Astrocyte (in vitro differentiated cells and primary cell): ENCODE measurements at regions not wholly inside any gene's neighbourhood (a gene's known extent, or its start where the extent isn't known, plus 50 kb on each side); places are given as distances from the start of the nearest gene placed in this dataset.
"Not testable (repeated sequence)": the region's sequence is repeated elsewhere in the genome, so short reads cannot be mapped to it uniquely, and the experiment has no call there.

Source experiments
- DNase-seq: peaks from one replicate; pipeline ENCODE4 v3.0.0-alpha.2; 2010; ENCODE audit warnings: low read depth
- FAIRE-seq: peaks from 2 replicates; lab custom pipeline; 2011; peaks lifted over from hg19 to GRCh38; lab: Jason Lieb, UNC
- H2AFZ ChIP-seq: 2 replicates; pipeline ENCODE4 v1.6.0; 2012; ENCODE audit warnings: low read depth, low read length, inconsistent platforms
- H3K27ac ChIP-seq: 2 replicates; pipeline ENCODE4 v1.5.1; 2011; ENCODE audit warnings: low read depth, low read length, inconsistent platforms
- H3K27me3 ChIP-seq: 2 replicates; pipeline ENCODE4 v1.6.0; 2011; ENCODE audit warnings: low read length, inconsistent platforms; ENCODE audit not compliant: insufficient read depth
- H3K36me3 ChIP-seq: 2 replicates; pipeline ENCODE4 v1.5.1; 2011; ENCODE audit warnings: low read length, inconsistent platforms; ENCODE audit not compliant: insufficient read depth
- H3K4me1 ChIP-seq: 2 replicates; pipeline ENCODE4 v1.5.1; 2011; ENCODE audit warnings: low read length, inconsistent platforms; ENCODE audit not compliant: insufficient read depth
- H3K4me2 ChIP-seq: 2 replicates; pipeline ENCODE4 v1.6.0; 2012; ENCODE audit warnings: low read length, inconsistent platforms
- H3K4me3 ChIP-seq: 2 replicates; pipeline ENCODE4 v1.5.1; 2011; ENCODE audit warnings: low read depth, mild to moderate bottlenecking, low read length, inconsistent platforms; ENCODE audit not compliant: insufficient read depth
- H3K79me2 ChIP-seq: 2 replicates; pipeline ENCODE4 v1.6.0; 2012; ENCODE audit warnings: mild to moderate bottlenecking, low read length, inconsistent platforms; ENCODE audit not compliant: insufficient read depth
- H3K9ac ChIP-seq: 2 replicates; pipeline ENCODE4 v1.6.0; 2012; ENCODE audit warnings: mild to moderate bottlenecking, low read length, inconsistent platforms
- H3K9me3 ChIP-seq: 2 replicates; pipeline ENCODE4 v1.5.1; 2012; ENCODE audit warnings: low read depth, mild to moderate bottlenecking, low read length, inconsistent platforms; ENCODE audit not compliant: insufficient read depth
- H4K20me1 ChIP-seq: 2 replicates; pipeline ENCODE4 v1.6.0; 2012; ENCODE audit warnings: low read length, inconsistent platforms; ENCODE audit not compliant: insufficient read depth
- H3K27ac Mint-ChIP-seq: one replicate; pipeline ENCODE4 v1.8.0; 2021; ENCODE audit warnings: mild to moderate bottlenecking, mixed read lengths; ENCODE audit not compliant: unreplicated experiment
- H3K27me3 Mint-ChIP-seq: one replicate; pipeline ENCODE4 v1.8.0; 2021; ENCODE audit warnings: low read depth, mixed read lengths; ENCODE audit not compliant: unreplicated experiment
- H3K36me3 Mint-ChIP-seq: one replicate; pipeline ENCODE4 v1.8.0; 2021; ENCODE audit warnings: low read depth, mixed read lengths; ENCODE audit not compliant: unreplicated experiment
- H3K4me1 Mint-ChIP-seq: one replicate; pipeline ENCODE4 v1.8.0; 2021; ENCODE audit warnings: low read depth, mixed read lengths; ENCODE audit not compliant: unreplicated experiment
- H3K4me3 Mint-ChIP-seq: one replicate; pipeline ENCODE4 v1.8.0; 2021; ENCODE audit warnings: mild to moderate bottlenecking, moderate library complexity, mixed read lengths; ENCODE audit not compliant: unreplicated experiment
- H3K9me3 Mint-ChIP-seq: one replicate; pipeline ENCODE4 v1.8.0; 2021; ENCODE audit warnings: mild to moderate bottlenecking, mixed read lengths; ENCODE audit not compliant: unreplicated experiment

DNA sequence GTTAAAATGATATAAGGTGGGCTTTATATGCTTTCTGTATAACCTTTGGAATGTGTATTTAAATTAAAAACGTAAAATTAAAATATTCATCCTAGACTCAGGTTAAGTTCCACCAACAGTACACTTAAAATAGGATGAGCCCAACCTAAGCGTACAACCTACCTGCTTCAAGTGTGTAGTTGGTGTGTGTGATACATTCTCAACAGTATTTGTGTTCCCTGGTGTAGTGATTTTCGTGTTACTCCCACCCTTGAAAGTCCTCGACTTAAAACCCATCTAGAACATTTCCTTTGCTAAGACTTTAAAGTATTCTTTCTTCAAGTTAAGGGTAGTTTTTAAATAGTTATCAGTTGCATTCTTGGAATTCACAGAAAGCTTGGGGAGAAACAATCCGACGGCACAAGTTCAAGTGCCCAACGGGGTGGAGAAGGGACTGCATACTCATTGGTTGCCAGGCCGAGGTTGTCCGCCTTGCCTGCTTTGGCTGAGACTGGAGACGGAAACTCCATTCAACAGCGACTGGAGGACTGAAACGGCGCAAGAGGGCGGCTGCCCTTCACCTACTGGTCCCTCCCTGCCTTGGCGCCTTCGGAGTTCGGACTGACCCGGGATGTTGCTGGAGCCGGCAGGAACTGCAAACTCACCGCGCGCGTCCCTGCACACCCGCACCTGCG, 133.7 kb downstream of the FAM72C start:
- not testable (repeated sequence) for H2AFZ ChIP-seq, H3K9ac ChIP-seq, H3K36me3 Mint-ChIP-seq, DNase-seq, FAIRE-seq, H3K36me3 ChIP-seq, H3K4me1 Mint-ChIP-seq, H3K9me3 Mint-ChIP-seq, H3K4me3 Mint-ChIP-seq, H3K79me2 ChIP-seq, H3K4me1 ChIP-seq, H3K27me3 ChIP-seq, H3K4me3 ChIP-seq, H3K27ac Mint-ChIP-seq, H3K27ac ChIP-seq, H3K9me3 ChIP-seq, H3K4me2 ChIP-seq, H4K20me1 ChIP-seq
- H3K27me3 Mint-ChIP-seq, result peaks cover 10% of the 10 kb centered on the region

DNA sequence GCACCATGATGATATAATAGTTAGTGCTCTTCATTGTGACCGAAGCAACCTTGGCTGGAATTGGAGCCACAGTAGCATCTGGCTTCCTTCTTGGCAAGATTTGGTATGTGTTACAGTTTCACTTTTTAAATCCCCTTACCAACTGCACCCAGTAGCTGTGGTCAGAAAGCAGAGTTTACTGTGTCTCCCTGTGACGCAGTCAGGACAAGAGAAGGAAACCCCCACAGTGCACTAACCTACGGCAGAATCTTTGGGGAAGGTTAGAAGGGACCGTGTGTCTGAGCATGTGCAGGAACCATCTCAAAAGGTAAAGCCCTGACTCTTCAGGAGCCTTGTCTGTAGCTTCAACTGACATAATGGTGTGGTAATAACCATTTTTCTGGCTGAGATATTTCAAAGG, 138.4 kb downstream of the FAM72C start:
- H3K4me3 ChIP-seq, H3K9me3 Mint-ChIP-seq, H4K20me1 ChIP-seq, H3K9me3 ChIP-seq, H3K27ac Mint-ChIP-seq, H3K36me3 Mint-ChIP-seq, H3K36me3 ChIP-seq, H3K4me3 Mint-ChIP-seq, H3K27me3 ChIP-seq, H3K27me3 Mint-ChIP-seq, H2AFZ ChIP-seq, H3K4me1 ChIP-seq, H3K9ac ChIP-seq, H3K4me1 Mint-ChIP-seq, FAIRE-seq, H3K4me2 ChIP-seq, DNase-seq, H3K79me2 ChIP-seq, H3K27ac ChIP-seq: not testable (repeated sequence)

- H3K27ac ChIP-seq, H3K4me1 ChIP-seq, H3K4me2 ChIP-seq, H3K79me2 ChIP-seq, H3K36me3 ChIP-seq, H3K9ac ChIP-seq, DNase-seq, H3K27me3 ChIP-seq, H3K27me3 Mint-ChIP-seq, H3K4me3 Mint-ChIP-seq, H2AFZ ChIP-seq, H3K9me3 Mint-ChIP-seq, FAIRE-seq, H3K9me3 ChIP-seq, H4K20me1 ChIP-seq, H3K27ac Mint-ChIP-seq, H3K4me1 Mint-ChIP-seq, H3K4me3 ChIP-seq, H3K36me3 Mint-ChIP-seq: not testable (repeated sequence)
These were observed 139.4 kb downstream of the FAM72C start for GRCh38 chr1:143832379-143832716.

GRCh38 chr1:143831479-143832378, 140.1 kb downstream of the FAM72C start:
- not testable (repeated sequence) for H3K79me2 ChIP-seq, H3K27ac Mint-ChIP-seq, H3K9me3 ChIP-seq, H2AFZ ChIP-seq, FAIRE-seq, H3K4me3 Mint-ChIP-seq, DNase-seq, H3K4me3 ChIP-seq, H3K4me1 Mint-ChIP-seq, H3K4me1 ChIP-seq, H3K36me3 Mint-ChIP-seq, H3K36me3 ChIP-seq, H3K9ac ChIP-seq, H3K27ac ChIP-seq, H4K20me1 ChIP-seq, H3K4me2 ChIP-seq, H3K27me3 Mint-ChIP-seq, H3K27me3 ChIP-seq, H3K9me3 Mint-ChIP-seq

DNA sequence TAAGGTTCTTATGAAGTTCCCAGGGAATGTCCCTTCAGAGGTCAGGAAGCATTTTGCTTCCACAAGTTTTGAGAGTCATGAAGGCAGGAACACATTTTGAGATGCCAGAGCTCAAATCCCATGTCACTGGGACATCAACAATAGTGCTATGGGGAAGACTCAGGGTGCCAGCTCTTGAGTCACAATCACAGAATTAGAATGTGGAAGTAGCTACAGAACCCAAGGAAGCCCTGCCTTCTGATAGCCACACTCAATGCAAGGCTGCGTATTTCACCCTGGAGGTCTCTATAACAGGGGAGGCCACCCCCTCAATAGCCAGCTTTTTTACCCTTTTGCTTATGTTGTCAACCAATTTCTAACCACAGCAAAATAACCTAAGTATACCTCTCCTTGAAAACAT, 145.6 kb downstream of the FAM72C start:
- H3K27ac ChIP-seq, H3K4me2 ChIP-seq, H3K36me3 ChIP-seq, H3K36me3 Mint-ChIP-seq, DNase-seq, H3K27ac Mint-ChIP-seq, H3K4me1 ChIP-seq, H4K20me1 ChIP-seq, H3K9ac ChIP-seq, H3K4me3 Mint-ChIP-seq, H2AFZ ChIP-seq, FAIRE-seq, H3K4me3 ChIP-seq, H3K27me3 Mint-ChIP-seq, H3K27me3 ChIP-seq, H3K9me3 ChIP-seq, H3K4me1 Mint-ChIP-seq, H3K79me2 ChIP-seq, H3K9me3 Mint-ChIP-seq: not testable (repeated sequence)

- not testable (repeated sequence) for H3K27me3 Mint-ChIP-seq, H3K27ac Mint-ChIP-seq, H3K9ac ChIP-seq, H3K4me1 ChIP-seq, H3K27ac ChIP-seq, H3K4me1 Mint-ChIP-seq, H3K4me3 ChIP-seq, H2AFZ ChIP-seq, H3K4me3 Mint-ChIP-seq, H3K4me2 ChIP-seq, H3K36me3 Mint-ChIP-seq, H3K9me3 ChIP-seq, H3K36me3 ChIP-seq, DNase-seq, H4K20me1 ChIP-seq, H3K9me3 Mint-ChIP-seq, H3K27me3 ChIP-seq, FAIRE-seq, H3K79me2 ChIP-seq
These were observed 147.5 kb downstream of the FAM72C start for GRCh38 chr1:143824266-143824665.
